ENCODE measurements at regions not wholly inside any gene's neighbourhood (a gene's known extent, or its start where the extent isn't known, plus 50 kb on each side); places are given as distances from the start of the nearest gene placed in this dataset.

- no peak overlapping the region for H3K4me3 ChIP-seq (replicated peaks in 1 of 2; ENCODE audit: low read depth in 2 of 2, low read length in 2 of 2)
- TF ChIP-seq CTCF (IDR thresholded peaks at IDR 0.05; ENCODE audit: low read depth, low read length), result no peak
- no peak for DNase-seq (ENCODE audit: low read depth in 2 of 2)
Observed at GRCh38 chr3:66904831-66905493, 93.1 kb upstream of the KBTBD8 start.

GRCh38 chr3:66907136-66907535 is 91.0 kb upstream of the KBTBD8 start:
- no peak for TF ChIP-seq CTCF (IDR thresholded peaks at IDR 0.05; ENCODE audit: low read depth, low read length)

GRCh38 chr3:66910266-66911055 is 87.6 kb upstream of the KBTBD8 start:
- no peak overlapping the region for H3K4me3 ChIP-seq (replicated peaks in 1 of 2; ENCODE audit: low read depth in 2 of 2, low read length in 2 of 2)
- TF ChIP-seq CTCF (IDR thresholded peaks at IDR 0.05; ENCODE audit: low read depth, low read length), result no peak
- no peak for DNase-seq (ENCODE audit: low read depth in 2 of 2)

More at GRCh38 chr3:66907136-66907535, 91.0 kb upstream of the KBTBD8 start:
- DNase-seq (ENCODE audit: low read depth in 2 of 2), result no peak
- no peak overlapping the region for H3K4me3 ChIP-seq (replicated peaks in 1 of 2; ENCODE audit: low read depth in 2 of 2, low read length in 2 of 2)

GRCh38 chr3:66912306-66912705 is 85.8 kb upstream of the KBTBD8 start:
- no peak overlapping the region for H3K4me3 ChIP-seq (replicated peaks in 1 of 2; ENCODE audit: low read depth in 2 of 2, low read length in 2 of 2)
- no peak for TF ChIP-seq CTCF (IDR thresholded peaks at IDR 0.05; ENCODE audit: low read depth, low read length)
- no peak for DNase-seq (ENCODE audit: low read depth in 2 of 2)

- H3K4me3 ChIP-seq (replicated peaks in 1 of 2; ENCODE audit: low read depth in 2 of 2, low read length in 2 of 2), result no peak overlapping the region
- no peak for TF ChIP-seq CTCF (IDR thresholded peaks at IDR 0.05; ENCODE audit: low read depth, low read length)
- no peak for DNase-seq (ENCODE audit: low read depth in 2 of 2)
Observed at GRCh38 chr3:66922058-66922457, 76.0 kb upstream of the KBTBD8 start.

GRCh38 chr3:66923969-66924368 is 74.1 kb upstream of the KBTBD8 start:
- no peak overlapping the region for H3K4me3 ChIP-seq (replicated peaks in 1 of 2; ENCODE audit: low read depth in 2 of 2, low read length in 2 of 2)
- no peak for TF ChIP-seq CTCF (IDR thresholded peaks at IDR 0.05; ENCODE audit: low read depth, low read length)
- DNase-seq (ENCODE audit: low read depth in 2 of 2), result no peak

Data from cardiac fibroblast (primary cell).